Transverse colon (tissue), 4 donors: ENCODE measurements at regions not wholly inside any gene's neighbourhood (a gene's known extent, or its start where the extent isn't known, plus 50 kb on each side); places are given as distances from the start of the nearest gene placed in this dataset.

Experiments used
- DNase-seq: peaks from one replicate; pipeline ENCODE4 v3.0.0-alpha.2; 2019
- H3K27ac ChIP-seq, 4 donors: fragments of 200-600 bp; sonication (generic); 2 replicates each; pipeline ENCODE4 v1.5.1; 2016 to 2018; ENCODE audit warnings: inconsistent platforms in 4 of 4
- H3K27me3 ChIP-seq: fragments of 200-600 bp; sonication (generic); 2 replicates; pipeline ENCODE4 v1.5.1; 2017; ENCODE audit warnings: inconsistent platforms
- H3K36me3 ChIP-seq, 4 donors: fragments of 200-600 bp; sonication (generic); 2 replicates each; pipeline ENCODE4 v1.5.1; 2017 to 2019; ENCODE audit warnings: inconsistent platforms in 4 of 4
- H3K4me1 ChIP-seq, 4 donors: fragments of 200-600 bp; sonication (generic); 2 replicates each; pipeline ENCODE4 v1.5.1; 2017 to 2020; ENCODE audit warnings: inconsistent platforms in 4 of 4
- H3K4me3 ChIP-seq, 4 donors: fragments of 200-600 bp; sonication (generic); 1 replicate in 1 of 4; 2 replicates in 3 of 4; pipeline versions ENCODE4 v1.5.1 to v1.6.1; 2017 to 2019; ENCODE audit warnings: inconsistent platforms in 4 of 4
- H3K9me3 ChIP-seq, 2 donors: fragments of 200-600 bp; sonication (generic); 2 replicates each; pipeline ENCODE4 v1.5.1; 2017 to 2019; ENCODE audit warnings: inconsistent platforms in 2 of 2
- CTCF ChIP-seq, 5 experiments: fragments of 200-600 bp in 3 of 5; fragments of 450-650 bp in 2 of 5; sonication (generic) in 3 of 5; IDR thresholded peaks; 1 replicate in 2 of 5; 2 replicates in 3 of 5; pipeline ENCODE4 v1.5.1; 2016 to 2017; ENCODE audit warnings: antibody characterized with exemption in 5 of 5, inconsistent platforms in 3 of 5, mild to moderate bottlenecking in 2 of 5, moderate library complexity in 1 of 5
- EP300 ChIP-seq: sonication (generic); formaldehyde crosslinking; IDR thresholded peaks from one replicate; pipeline ENCODE4 v1.6.1; 2017; ENCODE audit warnings: antibody characterized with exemption, low read depth
- POLR2A ChIP-seq: fragments of 450-650 bp; IDR thresholded peaks from one replicate; pipeline ENCODE4 v1.6.1; 2016; ENCODE audit warnings: antibody characterized with exemption, mild to moderate bottlenecking, moderate library complexity
- POLR2AphosphoS5 ChIP-seq, 3 donors: sonication (generic); formaldehyde crosslinking; IDR thresholded peaks; one replicate each; pipeline ENCODE4 v1.6.1; 2016; ENCODE audit warnings: antibody characterized with exemption in 3 of 3
- WGBS, 2 donors: methylation state at CpG; one replicate each; pipeline ENCODE4 v1.1.5; 2018; ENCODE audit warnings: low coverage in 1 of 2; 5-methylcytosine and 5-hydroxymethylcytosine counted together
- in situ Hi-C, 4 donors: fragments of 200-750 bp; cut with MboI; loops; one replicate each; pipeline versions ENCODE4 v1.15.0 to v1.15.1; 2017; ENCODE audit warnings: low sequenced_read_pairs in 3 of 4, low pct_ligation_motif_present in 1 of 4, low pct_unique_long_range_greater_than_20kb in 1 of 4
- intact Hi-C: fragments of 100-400 bp; cut with DNase I; formaldehyde crosslinking; loops from one replicate; pipeline ENCODE4 v1.15.1; 2023; ENCODE audit warnings: low total_unique reads

DNA sequence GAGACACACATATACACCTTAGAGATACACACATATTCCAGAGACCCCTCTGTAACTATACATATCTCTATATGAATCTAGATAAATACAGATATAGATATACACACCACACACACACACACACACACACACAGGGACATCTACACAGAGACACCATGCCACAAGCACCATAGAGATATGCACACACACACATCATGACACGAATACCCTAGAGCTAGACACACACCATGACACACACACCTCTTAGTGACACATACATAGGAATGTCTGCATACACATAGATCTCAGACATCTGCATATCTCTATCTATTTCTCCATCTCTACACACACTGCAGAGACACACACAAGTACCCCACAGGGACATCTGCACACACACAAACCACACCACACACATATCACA, 270.0 kb downstream of the CYRIA start:
- no peaks in the 10 kb centered on the region for H3K9me3 ChIP-seq
- WGBS, 2 donors: 97 to 100% methylated on average over 1 of the region's 1 CpG
- H3K27ac ChIP-seq: no peak overlapping the region
- intact Hi-C loops (no loop called here), in situ Hi-C loops (no loop called here)
- no peaks in the 10 kb centered on the region for H3K36me3 ChIP-seq
- H3K4me3 ChIP-seq: no peak overlapping the region
- peaks cover 0 to 7% (median 3%) of the 10 kb centered on the region in 4 donors for H3K4me1 ChIP-seq
- no peak for DNase-seq
- H3K27me3 ChIP-seq: no peaks in the 10 kb centered on the region
- TF ChIP-seq EP300: no peak
- TF ChIP-seq CTCF (IDR thresholded peaks at IDR 0.05): no peak
- no peak for TF ChIP-seq POLR2AphosphoS5 (IDR thresholded peaks at IDR 0.05)
- no peak for TF ChIP-seq POLR2A

DNA sequence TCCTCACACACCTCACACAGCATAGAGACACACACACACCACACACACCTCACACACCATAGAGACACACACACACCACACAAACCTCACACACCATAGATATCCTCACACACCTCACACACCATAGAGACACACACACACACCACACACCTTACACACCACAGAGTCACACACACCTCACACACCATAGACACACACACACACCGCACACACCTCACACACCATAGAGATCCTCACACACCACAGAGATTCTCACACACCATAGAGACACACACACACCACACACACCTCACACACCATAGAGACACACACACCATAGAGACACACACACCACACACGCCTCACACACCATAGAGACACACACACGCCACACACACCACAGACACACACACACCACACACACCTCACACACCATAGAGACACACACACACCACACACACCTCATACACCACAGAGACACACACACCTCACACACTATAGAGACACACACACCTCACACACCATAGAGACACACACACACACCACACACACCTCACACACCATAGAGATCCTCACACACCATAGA, 270.6 kb downstream of the CYRIA start:
- whole genome bisulfite sequencing, 2 donors: 0 to 55% methylated on average over 1 to 3 of the region's 3 CpGs
- Histone ChIP-seq H3K27me3 (no peaks in the 10 kb centered on the region), H3K9me3 (no peaks in the 10 kb centered on the region), H3K36me3 (no peaks in the 10 kb centered on the region), H3K4me3 (no peak overlapping the region), H3K27ac (no peak overlapping the region), H3K4me1 (peaks cover 0 to 2% (median under 1%) of the 10 kb centered on the region in 4 donors)
- TF ChIP-seq EP300 (no peak), POLR2AphosphoS5 (IDR thresholded peaks at IDR 0.05) (no peak), CTCF (IDR thresholded peaks at IDR 0.05) (no peak), POLR2A (no peak)
- in situ Hi-C loops (no loop called here), intact Hi-C loops (no loop called here)
- no peak for DNase-seq

GRCh38 chr2:16394072-16394985, 271.3 kb downstream of the CYRIA start:
- no peaks in the 10 kb centered on the region for H3K27me3 ChIP-seq
- no peak for DNase-seq
- H3K36me3 ChIP-seq: no peaks in the 10 kb centered on the region
- no peaks in the 10 kb centered on the region for H3K9me3 ChIP-seq
- no peak for TF ChIP-seq CTCF (IDR thresholded peaks at IDR 0.05)
- no peak for TF ChIP-seq POLR2AphosphoS5 (IDR thresholded peaks at IDR 0.05)
- no peak for TF ChIP-seq EP300
- no peak for TF ChIP-seq POLR2A
- intact Hi-C loops (no loop called here), in situ Hi-C loops (no loop called here)
- no peaks in the 10 kb centered on the region for H3K4me1 ChIP-seq
- H3K27ac ChIP-seq: no peak overlapping the region
- 0 to 63% methylated on average over 1 to 13 of the region's 15 CpGs for WGBS, 2 donors
- no peak overlapping the region for H3K4me3 ChIP-seq

DNA sequence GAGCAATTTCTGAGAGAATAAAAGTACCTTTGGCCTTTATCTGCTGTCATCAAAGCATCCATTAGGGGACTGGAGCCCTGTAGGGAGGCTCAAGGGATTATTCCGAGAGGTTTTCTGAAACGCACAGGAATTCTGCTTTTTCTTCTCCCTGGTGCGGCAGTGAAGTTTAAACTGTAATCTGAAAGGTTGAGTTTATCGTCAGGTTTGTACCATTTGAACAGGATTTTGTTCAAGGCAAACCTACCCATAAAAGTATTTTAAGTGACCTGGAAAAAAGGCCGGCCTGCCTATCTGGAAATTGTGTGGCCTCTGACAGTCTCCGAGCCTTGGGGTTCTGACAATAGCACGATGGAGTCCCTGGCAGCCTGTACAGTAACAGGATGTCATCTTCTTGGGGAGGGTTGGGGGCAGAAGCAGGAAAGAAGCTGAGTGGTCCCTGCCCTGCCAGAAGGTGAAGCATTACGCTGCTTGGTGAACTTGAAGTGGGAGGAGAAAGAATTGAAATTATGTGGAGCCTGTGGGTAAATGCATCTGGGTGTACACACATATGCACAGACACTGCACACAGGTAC, 272.0 kb downstream of the CYRIA start:
- no peaks in the 10 kb centered on the region for H3K9me3 ChIP-seq
- in situ Hi-C loops (no loop called here), intact Hi-C loops (no loop called here)
- no peak for TF ChIP-seq CTCF (IDR thresholded peaks at IDR 0.05)
- no peak for TF ChIP-seq POLR2AphosphoS5 (IDR thresholded peaks at IDR 0.05)
- no peak for TF ChIP-seq POLR2A
- TF ChIP-seq EP300: no peak
- no peak for DNase-seq
- WGBS, 2 donors: 82 to 84% methylated on average over 7 to 8 of the region's 8 CpGs
- no peaks in the 10 kb centered on the region for H3K36me3 ChIP-seq
- no peak overlapping the region for H3K4me3 ChIP-seq
- H3K27me3 ChIP-seq: no peaks in the 10 kb centered on the region
- no peak overlapping the region for H3K27ac ChIP-seq
- no peaks in the 10 kb centered on the region for H3K4me1 ChIP-seq
